ENCODE measurements at regions not wholly inside any gene's neighbourhood (a gene's known extent, or its start where the extent isn't known, plus 50 kb on each side); places are given as distances from the start of the nearest gene placed in this dataset.

- Histone ChIP-seq H3K4me3 (no peak overlapping the region), H3K4me1 (ENCODE audit: insufficient read depth) (peaks cover 17% of the 10 kb centered on the region), H3F3A (replicated peaks; ENCODE audit: low read depth) (no peaks in the 10 kb centered on the region), H3K27me3 (ENCODE audit: insufficient read depth) (no peaks in the 10 kb centered on the region), H3K4me2 (no peak overlapping the region), H3K79me2 (replicated peaks; ENCODE audit: insufficient read depth) (no peaks in the 10 kb centered on the region), H3K27ac (ENCODE audit: low read depth) (no peak overlapping the region), H4K20me1 (replicated peaks; ENCODE audit: insufficient read depth) (no peaks in the 10 kb centered on the region), H2AFZ (no peak overlapping the region; the same call in 1 of the 2 replicates), H3K9me2 (ENCODE audit: insufficient read depth) (no peaks in the 10 kb centered on the region), H3K36me3 (ENCODE audit: insufficient read depth) (no peaks in the 10 kb centered on the region)
- Mint-ChIP-seq H3K27me3 (ENCODE audit: insufficient read depth, low read depth, poor library complexity) (peaks cover 1% of the 10 kb centered on the region), H3K36me3 (ENCODE audit: low read depth) (no peaks in the 10 kb centered on the region), H3K4me1 (peaks cover 7% of the 10 kb centered on the region), H3K9me3 (no peaks in the 10 kb centered on the region; the same call in 2 of the 3 replicates), H3K27ac (peak overlapping the region; percentile 23; the same call in 1 of the 2 replicates), H3K4me3 (no peak overlapping the region)
- no peak for DNase-seq (ENCODE audit: low spot score)
- TF ChIP-seq, protein P1, sequence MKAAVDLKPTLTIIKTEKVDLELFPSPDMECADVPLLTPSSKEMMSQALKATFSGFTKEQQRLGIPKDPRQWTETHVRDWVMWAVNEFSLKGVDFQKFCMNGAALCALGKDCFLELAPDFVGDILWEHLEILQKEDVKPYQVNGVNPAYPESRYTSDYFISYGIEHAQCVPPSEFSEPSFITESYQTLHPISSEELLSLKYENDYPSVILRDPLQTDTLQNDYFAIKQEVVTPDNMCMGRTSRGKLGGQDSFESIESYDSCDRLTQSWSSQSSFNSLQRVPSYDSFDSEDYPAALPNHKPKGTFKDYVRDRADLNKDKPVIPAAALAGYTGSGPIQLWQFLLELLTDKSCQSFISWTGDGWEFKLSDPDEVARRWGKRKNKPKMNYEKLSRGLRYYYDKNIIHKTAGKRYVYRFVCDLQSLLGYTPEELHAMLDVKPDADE (IDR thresholded peaks at IDR 0.05) = no peak
- TF ChIP-seq, protein P2, sequence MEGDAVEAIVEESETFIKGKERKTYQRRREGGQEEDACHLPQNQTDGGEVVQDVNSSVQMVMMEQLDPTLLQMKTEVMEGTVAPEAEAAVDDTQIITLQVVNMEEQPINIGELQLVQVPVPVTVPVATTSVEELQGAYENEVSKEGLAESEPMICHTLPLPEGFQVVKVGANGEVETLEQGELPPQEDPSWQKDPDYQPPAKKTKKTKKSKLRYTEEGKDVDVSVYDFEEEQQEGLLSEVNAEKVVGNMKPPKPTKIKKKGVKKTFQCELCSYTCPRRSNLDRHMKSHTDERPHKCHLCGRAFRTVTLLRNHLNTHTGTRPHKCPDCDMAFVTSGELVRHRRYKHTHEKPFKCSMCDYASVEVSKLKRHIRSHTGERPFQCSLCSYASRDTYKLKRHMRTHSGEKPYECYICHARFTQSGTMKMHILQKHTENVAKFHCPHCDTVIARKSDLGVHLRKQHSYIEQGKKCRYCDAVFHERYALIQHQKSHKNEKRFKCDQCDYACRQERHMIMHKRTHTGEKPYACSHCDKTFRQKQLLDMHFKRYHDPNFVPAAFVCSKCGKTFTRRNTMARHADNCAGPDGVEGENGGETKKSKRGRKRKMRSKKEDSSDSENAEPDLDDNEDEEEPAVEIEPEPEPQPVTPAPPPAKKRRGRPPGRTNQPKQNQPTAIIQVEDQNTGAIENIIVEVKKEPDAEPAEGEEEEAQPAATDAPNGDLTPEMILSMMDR (conservative IDR thresholded peaks at IDR 0.05; ENCODE audit: low read depth in 2 of 2) = no peak
- TF ChIP-seq EZH2 (IDR thresholded peaks at IDR 0.05; ENCODE audit: low read depth, unreplicated experiment) (no peak), CREB1 (CRISPR knock-in tag; IDR thresholded peaks at IDR 0.05; ENCODE audit: low read depth) (no peak), STAT1 (IDR thresholded peaks at IDR 0.05; ENCODE audit: unreplicated experiment) (no peak), JUNB (IDR thresholded peaks at IDR 0.05; ENCODE audit: unreplicated experiment) (no peak), ZNF331 (CRISPR knock-in tag; IDR thresholded peaks at IDR 0.05; ENCODE audit: low read depth) (no peak), REST (IDR thresholded peaks at IDR 0.05; ENCODE audit: unreplicated experiment) (no peak), NANOG (IDR thresholded peaks at IDR 0.05; ENCODE audit: borderline replicate concordance) (no peak), ZNF114 (CRISPR knock-in tag; IDR thresholded peaks at IDR 0.05) (no peak), POLR2AphosphoS5 (IDR thresholded peaks at IDR 0.05; ENCODE audit: low read depth) (no peak), EZH2phosphoT487 (IDR thresholded peaks at IDR 0.05; ENCODE audit: unreplicated experiment) (no peak)
- TF ChIP-seq, protein P3, sequence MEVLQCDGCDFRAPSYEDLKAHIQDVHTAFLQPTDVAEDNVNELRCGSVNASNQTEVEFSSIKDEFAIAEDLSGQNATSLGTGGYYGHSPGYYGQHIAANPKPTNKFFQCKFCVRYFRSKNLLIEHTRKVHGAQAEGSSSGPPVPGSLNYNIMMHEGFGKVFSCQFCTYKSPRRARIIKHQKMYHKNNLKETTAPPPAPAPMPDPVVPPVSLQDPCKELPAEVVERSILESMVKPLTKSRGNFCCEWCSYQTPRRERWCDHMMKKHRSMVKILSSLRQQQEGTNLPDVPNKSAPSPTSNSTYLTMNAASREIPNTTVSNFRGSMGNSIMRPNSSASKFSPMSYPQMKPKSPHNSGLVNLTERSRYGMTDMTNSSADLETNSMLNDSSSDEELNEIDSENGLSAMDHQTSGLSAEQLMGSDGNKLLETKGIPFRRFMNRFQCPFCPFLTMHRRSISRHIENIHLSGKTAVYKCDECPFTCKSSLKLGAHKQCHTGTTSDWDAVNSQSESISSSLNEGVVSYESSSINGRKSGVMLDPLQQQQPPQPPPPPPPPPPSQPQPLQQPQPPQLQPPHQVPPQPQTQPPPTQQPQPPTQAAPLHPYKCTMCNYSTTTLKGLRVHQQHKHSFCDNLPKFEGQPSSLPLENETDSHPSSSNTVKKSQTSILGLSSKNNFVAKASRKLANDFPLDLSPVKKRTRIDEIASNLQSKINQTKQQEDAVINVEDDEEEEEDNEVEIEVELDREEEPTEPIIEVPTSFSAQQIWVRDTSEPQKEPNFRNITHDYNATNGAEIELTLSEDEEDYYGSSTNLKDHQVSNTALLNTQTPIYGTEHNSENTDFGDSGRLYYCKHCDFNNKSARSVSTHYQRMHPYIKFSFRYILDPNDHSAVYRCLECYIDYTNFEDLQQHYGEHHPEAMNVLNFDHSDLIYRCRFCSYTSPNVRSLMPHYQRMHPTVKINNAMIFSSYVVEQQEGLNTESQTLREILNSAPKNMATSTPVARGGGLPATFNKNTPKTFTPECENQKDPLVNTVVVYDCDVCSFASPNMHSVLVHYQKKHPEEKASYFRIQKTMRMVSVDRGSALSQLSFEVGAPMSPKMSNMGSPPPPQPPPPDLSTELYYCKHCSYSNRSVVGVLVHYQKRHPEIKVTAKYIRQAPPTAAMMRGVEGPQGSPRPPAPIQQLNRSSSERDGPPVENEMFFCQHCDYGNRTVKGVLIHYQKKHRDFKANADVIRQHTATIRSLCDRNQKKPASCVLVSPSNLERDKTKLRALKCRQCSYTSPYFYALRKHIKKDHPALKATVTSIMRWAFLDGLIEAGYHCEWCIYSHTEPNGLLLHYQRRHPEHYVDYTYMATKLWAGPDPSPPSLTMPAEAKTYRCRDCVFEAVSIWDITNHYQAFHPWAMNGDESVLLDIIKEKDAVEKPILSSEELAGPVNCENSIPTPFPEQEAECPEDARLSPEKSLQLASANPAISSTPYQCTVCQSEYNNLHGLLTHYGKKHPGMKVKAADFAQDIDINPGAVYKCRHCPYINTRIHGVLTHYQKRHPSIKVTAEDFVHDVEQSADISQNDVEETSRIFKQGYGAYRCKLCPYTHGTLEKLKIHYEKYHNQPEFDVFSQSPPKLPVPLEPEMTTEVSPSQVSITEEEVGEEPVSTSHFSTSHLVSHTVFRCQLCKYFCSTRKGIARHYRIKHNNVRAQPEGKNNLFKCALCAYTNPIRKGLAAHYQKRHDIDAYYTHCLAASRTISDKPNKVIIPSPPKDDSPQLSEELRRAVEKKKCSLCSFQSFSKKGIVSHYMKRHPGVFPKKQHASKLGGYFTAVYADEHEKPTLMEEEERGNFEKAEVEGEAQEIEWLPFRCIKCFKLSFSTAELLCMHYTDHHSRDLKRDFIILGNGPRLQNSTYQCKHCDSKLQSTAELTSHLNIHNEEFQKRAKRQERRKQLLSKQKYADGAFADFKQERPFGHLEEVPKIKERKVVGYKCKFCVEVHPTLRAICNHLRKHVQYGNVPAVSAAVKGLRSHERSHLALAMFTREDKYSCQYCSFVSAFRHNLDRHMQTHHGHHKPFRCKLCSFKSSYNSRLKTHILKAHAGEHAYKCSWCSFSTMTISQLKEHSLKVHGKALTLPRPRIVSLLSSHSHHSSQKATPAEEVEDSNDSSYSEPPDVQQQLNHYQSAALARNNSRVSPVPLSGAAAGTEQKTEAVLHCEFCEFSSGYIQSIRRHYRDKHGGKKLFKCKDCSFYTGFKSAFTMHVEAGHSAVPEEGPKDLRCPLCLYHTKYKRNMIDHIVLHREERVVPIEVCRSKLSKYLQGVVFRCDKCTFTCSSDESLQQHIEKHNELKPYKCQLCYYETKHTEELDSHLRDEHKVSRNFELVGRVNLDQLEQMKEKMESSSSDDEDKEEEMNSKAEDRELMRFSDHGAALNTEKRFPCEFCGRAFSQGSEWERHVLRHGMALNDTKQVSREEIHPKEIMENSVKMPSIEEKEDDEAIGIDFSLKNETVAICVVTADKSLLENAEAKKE (CRISPR knock-in tag; IDR thresholded peaks at IDR 0.05) = no peak
- ATAC-seq = no peak
Measured at GRCh38 chr6:80433673-80434025, 327.2 kb downstream of the BCKDHB start.

All from GM23338 (cell line).